ENCODE measurements at regions not wholly inside any gene's neighbourhood (a gene's known extent, or its start where the extent isn't known, plus 50 kb on each side); places are given as distances from the start of the nearest gene placed in this dataset.

DNA sequence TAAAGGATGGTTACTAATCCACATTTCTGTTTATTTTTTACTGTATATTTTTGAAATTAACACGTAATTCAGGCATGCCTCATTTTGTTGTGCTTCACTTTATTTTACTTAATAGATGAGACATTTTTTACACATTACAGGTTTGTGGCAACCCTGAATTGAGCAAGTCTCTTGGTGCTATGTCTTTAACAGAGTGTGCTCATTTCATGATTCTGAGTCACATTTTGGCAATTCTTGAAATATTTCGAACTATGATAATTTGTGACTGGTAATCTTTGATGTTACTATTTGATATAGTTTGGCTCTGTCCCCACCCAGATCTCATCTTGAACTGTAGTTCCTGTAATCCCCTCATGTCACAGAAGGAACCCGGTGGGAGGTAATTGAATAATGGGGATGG lies 1120.5 kb upstream of the FLRT2 start:
- H3K4me3 ChIP-seq (ENCODE audit: low read depth, poor library complexity, severe bottlenecking) = no peak overlapping the region
- intact Hi-C loops (cut with DNase I; ENCODE audit: low total_unique reads) = no loop called here
- TF ChIP-seq, protein P1, sequence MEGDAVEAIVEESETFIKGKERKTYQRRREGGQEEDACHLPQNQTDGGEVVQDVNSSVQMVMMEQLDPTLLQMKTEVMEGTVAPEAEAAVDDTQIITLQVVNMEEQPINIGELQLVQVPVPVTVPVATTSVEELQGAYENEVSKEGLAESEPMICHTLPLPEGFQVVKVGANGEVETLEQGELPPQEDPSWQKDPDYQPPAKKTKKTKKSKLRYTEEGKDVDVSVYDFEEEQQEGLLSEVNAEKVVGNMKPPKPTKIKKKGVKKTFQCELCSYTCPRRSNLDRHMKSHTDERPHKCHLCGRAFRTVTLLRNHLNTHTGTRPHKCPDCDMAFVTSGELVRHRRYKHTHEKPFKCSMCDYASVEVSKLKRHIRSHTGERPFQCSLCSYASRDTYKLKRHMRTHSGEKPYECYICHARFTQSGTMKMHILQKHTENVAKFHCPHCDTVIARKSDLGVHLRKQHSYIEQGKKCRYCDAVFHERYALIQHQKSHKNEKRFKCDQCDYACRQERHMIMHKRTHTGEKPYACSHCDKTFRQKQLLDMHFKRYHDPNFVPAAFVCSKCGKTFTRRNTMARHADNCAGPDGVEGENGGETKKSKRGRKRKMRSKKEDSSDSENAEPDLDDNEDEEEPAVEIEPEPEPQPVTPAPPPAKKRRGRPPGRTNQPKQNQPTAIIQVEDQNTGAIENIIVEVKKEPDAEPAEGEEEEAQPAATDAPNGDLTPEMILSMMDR (IDR thresholded peaks at IDR 0.05) = no peak
- TF ChIP-seq POLR2A (IDR thresholded peaks at IDR 0.05) = no peak
- DNase-seq (ENCODE audit: low spot score in 2 of 2) = no peak
- 51 to 53% methylated on average over 3 of the region's 3 CpGs for WGBS, 2 donors

DNA sequence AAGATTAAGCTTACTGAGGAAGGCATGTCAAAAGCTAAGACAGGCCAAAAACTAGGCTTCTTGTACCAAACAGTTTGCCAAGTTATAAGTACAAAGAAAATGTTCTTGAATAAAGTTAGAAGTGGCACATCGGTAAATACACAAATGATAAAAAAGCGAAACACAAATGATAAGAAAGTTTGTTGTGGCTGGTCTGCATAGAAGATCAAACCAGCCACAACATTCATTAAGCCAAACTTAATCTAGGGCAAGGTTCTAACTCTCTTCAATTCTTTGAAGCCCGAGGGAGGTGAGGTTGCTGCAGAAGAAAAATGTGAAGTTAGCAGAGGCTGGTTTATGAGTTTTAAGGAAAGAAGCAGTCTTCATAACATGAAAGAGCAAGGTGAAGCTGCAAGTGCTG lies 1119.6 kb upstream of the FLRT2 start:
- 88 to 95% methylated on average over 3 of the region's 3 CpGs for WGBS, 2 donors
- no peak for DNase-seq (ENCODE audit: low spot score in 2 of 2)
- intact Hi-C loops (cut with DNase I; ENCODE audit: low total_unique reads) = no loop called here
- H3K4me3 ChIP-seq (ENCODE audit: low read depth, poor library complexity, severe bottlenecking) = no peak overlapping the region
- TF ChIP-seq, protein P1 (IDR thresholded peaks at IDR 0.05) = no peak
- no peak for TF ChIP-seq POLR2A (IDR thresholded peaks at IDR 0.05)

GRCh38 chr14:84420221-84420620 lies 1109.7 kb upstream of the FLRT2 start:
- intact Hi-C loops (cut with DNase I; ENCODE audit: low total_unique reads) = no loop called here
- TF ChIP-seq, protein P1 (IDR thresholded peaks at IDR 0.05) = no peak
- no peak overlapping the region for H3K4me3 ChIP-seq (ENCODE audit: low read depth, poor library complexity, severe bottlenecking)
- WGBS, 2 donors = 59 to 77% methylated on average over 2 of the region's 2 CpGs
- no peak for DNase-seq (ENCODE audit: low spot score in 2 of 2)

DNA sequence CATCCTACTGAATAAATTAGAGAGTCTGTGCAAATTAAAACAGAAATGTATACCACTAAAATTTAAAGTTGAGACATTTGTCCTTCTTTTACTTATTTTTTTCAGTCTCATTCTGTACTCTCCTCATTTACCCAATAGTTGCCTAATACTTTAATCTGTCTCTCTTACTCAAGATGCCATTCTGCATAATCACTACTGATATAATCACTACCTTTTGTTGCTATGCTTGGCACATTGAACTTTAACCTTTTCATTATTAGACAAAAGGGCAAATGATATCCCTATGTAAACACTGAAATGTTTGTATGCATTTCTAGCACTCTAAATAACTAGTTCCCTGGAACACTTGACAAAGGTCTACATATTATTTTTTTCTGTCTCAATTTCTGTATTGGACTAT lies 1108.3 kb upstream of the FLRT2 start:
- no peak for DNase-seq (ENCODE audit: low spot score in 2 of 2)
- TF ChIP-seq, protein P1 (IDR thresholded peaks at IDR 0.05) = no peak
- no peak for TF ChIP-seq POLR2A (IDR thresholded peaks at IDR 0.05)
- H3K4me3 ChIP-seq (ENCODE audit: low read depth, poor library complexity, severe bottlenecking) = no peak overlapping the region
- intact Hi-C loops (cut with DNase I; ENCODE audit: low total_unique reads) = no loop called here

- DNase-seq (ENCODE audit: low spot score in 2 of 2) = no peak
- WGBS, 2 donors = 67 to 73% methylated on average over 2 of the region's 2 CpGs
- no peak overlapping the region for H3K4me3 ChIP-seq (ENCODE audit: low read depth, poor library complexity, severe bottlenecking)
- intact Hi-C loops (cut with DNase I; ENCODE audit: low total_unique reads) = no loop called here
- TF ChIP-seq, protein P1 (IDR thresholded peaks at IDR 0.05) = no peak
- no peak for TF ChIP-seq POLR2A (IDR thresholded peaks at IDR 0.05)
Observed at GRCh38 chr14:84425968-84426367, 1104.0 kb upstream of the FLRT2 start.

DNA sequence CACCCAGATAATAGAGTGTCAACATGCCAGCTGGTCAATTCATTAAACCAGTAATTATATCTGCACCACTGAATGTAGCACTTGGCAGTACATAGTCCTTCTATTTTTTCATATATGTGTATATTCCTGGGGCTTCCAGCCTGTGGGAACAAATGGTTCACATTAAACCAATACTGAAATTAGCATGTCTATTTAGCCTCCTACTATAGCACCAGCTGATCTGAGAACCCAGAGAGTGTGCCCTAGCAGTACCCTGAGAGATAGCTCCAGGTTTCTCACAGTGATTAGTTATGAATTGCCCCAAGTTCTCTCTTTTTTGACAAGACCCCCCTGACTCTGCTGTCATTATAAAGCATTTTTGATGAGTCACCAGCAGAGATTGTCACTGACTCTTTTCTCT lies 1097.3 kb upstream of the FLRT2 start:
- intact Hi-C loops (cut with DNase I; ENCODE audit: low total_unique reads) = no loop called here
- no peak for TF ChIP-seq POLR2A (IDR thresholded peaks at IDR 0.05)
- no peak for DNase-seq (ENCODE audit: low spot score in 2 of 2)

More for the DNA sequence above, 1097.3 kb upstream of the FLRT2 start:
- no peak overlapping the region for H3K4me3 ChIP-seq (ENCODE audit: low read depth, poor library complexity, severe bottlenecking)
